ENCODE measurements at regions not wholly inside any gene's neighbourhood (a gene's known extent, or its start where the extent isn't known, plus 50 kb on each side); places are given as distances from the start of the nearest gene placed in this dataset.

GRCh38 chr1:69269491-69269890, 298.2 kb upstream of the LRRC7 start:
- FAIRE-seq (no peak), DNase-seq (ENCODE audit: low read depth) (no peak)
- Histone ChIP-seq H3K36me3 (ENCODE audit: control insufficient read depth, insufficient read depth, low read length) (no peaks in the 10 kb centered on the region), H3K27me3 (ENCODE audit: control insufficient read depth, insufficient read depth, low read length) (no peaks in the 10 kb centered on the region), H3K4me3 (ENCODE audit: low read depth, low read length) (no peak overlapping the region)
- no peak for TF ChIP-seq CTCF (IDR thresholded peaks at IDR 0.05; ENCODE audit: insufficient read depth, low read length, severe bottlenecking)

- H3K27me3 ChIP-seq (ENCODE audit: control insufficient read depth, insufficient read depth, low read length): no peaks in the 10 kb centered on the region
- no peaks in the 10 kb centered on the region for H3K36me3 ChIP-seq (ENCODE audit: control insufficient read depth, insufficient read depth, low read length)
- no peak for DNase-seq (ENCODE audit: low read depth)
- FAIRE-seq: no peak
- no peak for TF ChIP-seq CTCF (IDR thresholded peaks at IDR 0.05; ENCODE audit: insufficient read depth, low read length, severe bottlenecking)
- no peak overlapping the region for H3K4me3 ChIP-seq (ENCODE audit: low read depth, low read length)
Measured at GRCh38 chr1:69271587-69272125, 296.1 kb upstream of the LRRC7 start.

- no peak for DNase-seq (ENCODE audit: low read depth)
- FAIRE-seq: no peak
- TF ChIP-seq CTCF (IDR thresholded peaks at IDR 0.05; ENCODE audit: insufficient read depth, low read length, severe bottlenecking): no peak
- Histone ChIP-seq H3K27me3 (ENCODE audit: control insufficient read depth, insufficient read depth, low read length) (no peaks in the 10 kb centered on the region), H3K4me3 (ENCODE audit: low read depth, low read length) (no peak overlapping the region), H3K36me3 (ENCODE audit: control insufficient read depth, insufficient read depth, low read length) (no peaks in the 10 kb centered on the region)
Measured at GRCh38 chr1:69272684-69273083, 295.0 kb upstream of the LRRC7 start.

GRCh38 chr1:69278923-69279322, 288.8 kb upstream of the LRRC7 start:
- no peak for TF ChIP-seq CTCF (IDR thresholded peaks at IDR 0.05; ENCODE audit: insufficient read depth, low read length, severe bottlenecking)
- H3K36me3 ChIP-seq (ENCODE audit: control insufficient read depth, insufficient read depth, low read length): no peaks in the 10 kb centered on the region
- no peaks in the 10 kb centered on the region for H3K27me3 ChIP-seq (ENCODE audit: control insufficient read depth, insufficient read depth, low read length)
- no peak overlapping the region for H3K4me3 ChIP-seq (ENCODE audit: low read depth, low read length)
- FAIRE-seq (no peak), DNase-seq (ENCODE audit: low read depth) (no peak)

- no peak for TF ChIP-seq CTCF (IDR thresholded peaks at IDR 0.05; ENCODE audit: insufficient read depth, low read length, severe bottlenecking)
- no peak for FAIRE-seq
Measured at GRCh38 chr1:69283516-69283915, 284.2 kb upstream of the LRRC7 start.

GRCh38 chr1:69284508-69284907, 283.2 kb upstream of the LRRC7 start:
- Histone ChIP-seq H3K36me3 (ENCODE audit: control insufficient read depth, insufficient read depth, low read length) (no peaks in the 10 kb centered on the region), H3K27me3 (ENCODE audit: control insufficient read depth, insufficient read depth, low read length) (no peaks in the 10 kb centered on the region), H3K4me3 (ENCODE audit: low read depth, low read length) (no peak overlapping the region)
- DNase-seq (ENCODE audit: low read depth): no peak
- FAIRE-seq: no peak
- TF ChIP-seq CTCF (IDR thresholded peaks at IDR 0.05; ENCODE audit: insufficient read depth, low read length, severe bottlenecking): no peak

More at GRCh38 chr1:69283516-69283915, 284.2 kb upstream of the LRRC7 start:
- no peaks in the 10 kb centered on the region for H3K27me3 ChIP-seq (ENCODE audit: control insufficient read depth, insufficient read depth, low read length)
- no peaks in the 10 kb centered on the region for H3K36me3 ChIP-seq (ENCODE audit: control insufficient read depth, insufficient read depth, low read length)
- no peak for DNase-seq (ENCODE audit: low read depth)
- H3K4me3 ChIP-seq (ENCODE audit: low read depth, low read length): no peak overlapping the region
